Amygdala (tissue), 56 donors: ENCODE measurements at regions not wholly inside any gene's neighbourhood (a gene's known extent, or its start where the extent isn't known, plus 50 kb on each side); places are given as distances from the start of the nearest gene placed in this dataset.

Experiments used
- DNase-seq, 56 donors: peaks; one replicate each; lab custom pipeline; 2025; lab: John Stamatoyannopoulos, UW

DNA sequence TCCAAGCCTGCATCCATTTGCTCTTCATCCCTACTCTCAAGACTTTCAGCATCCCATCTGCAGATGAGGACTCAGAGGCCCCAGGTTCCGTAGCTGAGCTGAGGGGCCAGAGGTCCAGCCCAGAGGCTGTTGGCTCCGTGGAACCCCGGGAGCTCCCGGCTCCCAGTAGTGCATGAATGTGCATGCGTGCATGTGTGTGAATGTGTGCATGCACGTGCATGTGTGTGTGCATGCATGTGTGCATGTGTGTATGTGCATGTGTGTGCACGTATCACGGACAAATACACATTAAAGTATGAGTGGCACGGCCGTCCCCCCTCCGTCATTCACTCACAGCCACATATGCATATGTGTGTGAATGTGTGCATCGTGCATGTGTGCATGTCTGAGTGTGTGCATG lies 149.9 kb downstream of the KIF26A start:
- no peak for DNase-seq

DNA sequence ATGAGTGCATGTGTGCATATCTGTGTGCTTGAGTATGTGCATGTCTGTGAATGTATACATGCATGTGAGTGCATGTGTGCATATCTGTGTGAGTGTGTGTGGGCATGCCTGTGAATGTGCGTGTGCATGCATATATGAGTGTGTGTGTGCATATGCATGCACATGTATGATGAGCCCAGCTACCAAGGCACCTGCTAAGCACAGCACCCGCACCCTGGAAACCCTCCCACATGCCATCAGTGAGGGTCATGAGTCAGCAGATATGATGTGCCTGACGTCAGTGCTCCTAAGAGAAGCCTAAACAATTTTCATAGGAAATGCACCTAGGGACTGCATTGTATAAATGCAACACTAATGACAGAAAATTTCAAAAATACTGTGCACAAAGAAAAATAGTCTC lies 151.1 kb downstream of the KIF26A start:
- DNase-seq, result no peak

DNA sequence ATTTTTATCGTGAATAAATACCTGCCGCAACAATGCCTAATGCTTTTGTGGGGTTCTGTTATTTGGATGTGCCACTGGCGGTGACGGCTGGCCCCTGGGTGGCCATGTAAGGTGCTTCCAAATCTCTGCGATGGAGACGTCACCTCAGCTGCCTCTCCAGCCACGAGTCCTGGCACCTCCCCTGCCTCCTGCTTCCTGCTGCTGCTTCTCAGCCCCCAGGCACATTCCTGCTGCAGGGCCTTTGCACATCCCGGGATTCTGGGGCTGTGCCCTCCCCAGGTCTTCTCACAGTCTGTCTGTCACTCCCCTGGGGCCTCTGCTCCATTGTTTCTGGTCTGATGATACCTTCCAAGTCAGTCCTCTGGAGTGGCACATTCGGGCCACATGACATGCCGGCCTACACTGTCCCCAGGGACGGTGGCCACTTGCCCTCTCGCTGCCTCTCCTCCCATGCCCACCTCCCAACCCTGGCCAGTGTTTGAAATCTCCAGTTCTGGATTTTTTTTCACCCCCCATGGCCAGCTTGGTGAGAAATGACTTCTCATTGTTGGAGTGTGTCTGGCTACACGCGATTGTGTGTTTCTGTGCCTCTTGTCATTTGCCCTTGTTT lies 151.8 kb downstream of the KIF26A start:
- no peak for DNase-seq

DNA sequence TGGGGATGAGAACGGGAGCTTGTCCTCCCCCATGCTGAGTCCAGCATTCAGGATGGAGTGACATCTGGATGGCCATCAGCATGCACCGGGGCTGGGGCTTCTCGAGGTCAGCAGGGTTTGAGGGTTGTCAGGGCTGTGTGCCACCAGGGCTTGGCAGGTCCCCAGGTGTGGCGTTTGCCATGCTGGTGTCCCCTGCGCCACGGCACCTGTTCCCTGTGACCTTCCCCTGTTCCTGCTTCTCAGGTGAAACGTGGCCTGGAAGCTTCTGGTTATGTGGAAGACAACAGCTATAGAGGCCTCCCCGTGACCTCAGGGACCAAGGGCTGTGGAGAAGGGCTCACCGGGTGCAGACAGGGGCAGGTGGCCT lies 152.4 kb downstream of the KIF26A start:
- DNase-seq, result no peak

DNA sequence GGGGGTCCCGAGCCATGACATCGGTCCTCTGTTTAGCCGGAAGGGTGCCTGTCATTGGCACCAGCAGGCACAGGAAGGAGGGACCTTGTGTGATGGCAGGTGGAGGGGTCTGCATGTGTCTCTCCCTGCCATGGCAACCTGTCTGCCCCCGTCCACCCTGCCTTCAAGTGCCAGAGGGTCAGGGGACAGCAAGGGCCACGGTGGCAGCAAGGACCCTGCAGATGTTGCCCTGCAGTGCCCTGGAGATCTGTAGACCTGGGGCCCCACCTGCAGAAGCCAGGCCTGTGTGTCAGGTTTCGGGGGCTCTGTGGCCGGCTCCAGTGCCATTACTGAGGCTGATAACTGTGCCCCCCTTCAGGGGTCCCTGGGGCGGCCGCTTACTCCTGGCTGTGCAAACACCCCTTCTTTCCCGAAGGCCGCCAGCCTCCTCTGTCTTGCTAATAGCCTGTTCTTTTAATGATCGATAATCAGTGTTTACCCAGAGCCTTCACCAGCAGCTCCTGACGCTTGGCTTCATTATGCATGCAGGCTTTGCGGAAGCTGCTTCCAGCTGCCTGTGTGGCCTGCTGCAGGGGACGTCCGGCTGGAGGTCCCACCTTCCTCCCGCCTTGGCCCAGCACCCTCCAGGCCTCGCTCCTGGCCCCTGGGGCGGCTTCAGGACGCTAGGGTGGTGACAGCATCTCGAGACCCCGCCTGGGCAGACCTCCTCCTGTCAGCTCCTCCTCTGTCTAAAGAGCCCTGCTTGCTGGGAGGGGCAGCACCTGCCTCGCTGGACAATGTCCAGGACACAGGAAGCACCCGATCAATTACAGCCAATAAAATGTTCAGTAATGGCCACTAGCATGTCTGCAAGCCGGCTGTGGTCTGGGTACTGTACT lies 153.0 kb downstream of the KIF26A start:
- DNase-seq, result no peak

DNA sequence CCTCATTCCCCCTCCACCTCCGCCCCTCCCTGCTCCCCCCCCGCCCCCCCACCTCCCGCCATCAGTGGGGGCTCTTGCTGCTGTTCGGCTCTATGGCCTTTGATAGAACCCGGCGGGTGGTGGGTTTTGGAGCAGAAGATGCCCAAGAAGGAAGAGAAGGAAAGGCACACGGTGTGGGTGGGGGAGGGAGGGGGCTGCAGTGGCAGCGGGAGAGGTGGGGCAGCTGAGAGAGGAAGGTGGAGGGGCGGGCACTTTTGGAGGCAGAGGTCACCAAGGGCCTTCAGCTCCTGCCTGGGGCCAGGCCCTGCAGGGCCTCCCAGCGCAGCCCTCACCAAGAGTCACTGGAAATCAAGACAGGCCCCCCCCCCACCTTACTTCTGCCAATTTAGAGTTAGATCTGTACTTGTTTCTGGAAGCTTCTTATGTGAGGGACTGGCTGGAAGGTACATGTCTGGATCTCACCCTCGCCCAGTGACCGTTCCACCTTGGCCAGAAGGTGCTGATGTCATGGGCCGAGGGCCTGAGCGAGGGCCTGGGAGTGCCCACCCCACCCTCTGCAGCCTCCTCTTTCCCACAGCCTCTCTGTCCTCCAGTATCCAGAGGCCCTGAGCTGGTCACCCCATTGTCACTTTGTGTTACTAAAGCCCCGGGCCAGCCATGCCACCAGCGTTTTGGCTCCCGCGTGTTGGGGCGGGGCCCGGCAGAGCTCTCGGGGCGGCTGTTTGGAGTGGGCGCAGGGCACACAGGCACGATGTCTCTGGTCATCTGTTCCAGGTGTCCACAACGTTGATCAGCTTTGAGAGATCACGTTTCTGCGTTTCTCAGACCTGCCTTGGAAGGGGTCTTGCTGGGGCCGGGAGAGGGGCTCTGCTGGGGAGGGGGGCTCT lies 153.9 kb downstream of the KIF26A start:
- DNase-seq, result no peak

DNA sequence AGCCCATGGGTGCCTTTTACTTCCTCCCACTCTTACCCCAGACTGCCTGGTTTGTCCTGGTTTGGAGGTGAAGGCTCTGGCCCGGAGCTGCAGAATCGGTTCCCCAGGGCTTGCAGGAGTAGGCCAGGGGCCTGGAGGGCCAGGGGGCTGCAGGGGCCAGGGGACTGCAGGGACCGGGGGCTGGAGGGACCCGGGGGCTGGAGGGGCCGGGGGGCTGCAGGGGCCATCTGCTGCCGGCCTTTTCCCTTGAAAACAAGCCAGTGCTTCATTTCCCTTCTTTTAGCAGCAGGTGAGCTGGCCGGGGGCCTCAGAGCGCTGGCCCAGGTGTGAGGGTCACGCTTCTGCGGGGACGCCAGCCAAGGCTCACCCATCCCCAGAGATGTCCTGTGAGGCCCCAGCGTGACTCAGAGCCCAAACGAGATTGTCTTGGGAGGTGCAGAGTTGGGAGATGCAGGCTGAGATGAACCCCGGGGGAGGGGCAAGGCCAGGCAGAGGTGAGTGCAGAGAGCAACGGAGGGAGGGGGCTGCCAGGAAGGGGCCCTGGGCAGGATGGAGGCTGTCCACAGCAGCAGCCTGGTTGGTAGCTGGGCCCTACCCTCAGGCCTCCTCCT lies 154.9 kb downstream of the KIF26A start:
- DNase-seq, result no peak

DNA sequence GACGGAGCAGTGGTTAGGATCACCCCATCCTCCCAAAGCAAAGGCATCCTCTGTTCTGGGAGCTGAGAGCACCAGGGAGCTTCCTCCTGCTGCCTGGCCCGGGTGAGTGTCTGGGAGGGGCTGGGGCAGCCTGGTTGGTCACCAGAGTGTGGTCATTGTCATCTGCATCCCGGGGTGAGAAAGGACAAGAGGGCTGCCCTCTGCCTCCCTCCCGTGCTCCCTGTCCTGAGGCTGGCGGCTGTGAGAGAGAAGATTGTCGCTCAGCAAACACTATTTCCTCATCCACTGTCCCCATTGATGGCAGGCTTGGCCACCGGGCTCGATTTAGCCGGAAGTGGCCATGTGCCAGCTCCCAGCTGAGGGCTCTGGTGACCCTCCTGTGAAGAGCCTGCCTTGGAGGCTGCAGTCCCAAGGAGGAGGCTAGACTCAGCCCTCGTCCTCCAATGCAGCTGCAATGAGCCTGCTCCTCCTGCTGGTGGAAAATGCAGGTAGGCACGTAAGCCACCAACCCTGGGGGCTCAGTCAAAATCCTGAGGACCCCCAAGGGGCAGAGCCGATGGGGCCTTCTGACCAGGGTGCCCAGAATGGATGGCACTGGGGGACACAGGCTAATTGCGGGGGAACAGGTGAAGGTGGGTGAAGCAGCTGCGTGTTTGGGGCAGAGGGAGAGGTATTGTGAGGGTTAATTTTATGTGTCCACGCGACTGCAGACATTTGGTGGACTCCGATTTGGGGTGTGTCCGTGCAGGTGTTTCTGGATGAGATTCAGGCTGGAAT lies 155.7 kb downstream of the KIF26A start:
- DNase-seq, result no peak

DNA sequence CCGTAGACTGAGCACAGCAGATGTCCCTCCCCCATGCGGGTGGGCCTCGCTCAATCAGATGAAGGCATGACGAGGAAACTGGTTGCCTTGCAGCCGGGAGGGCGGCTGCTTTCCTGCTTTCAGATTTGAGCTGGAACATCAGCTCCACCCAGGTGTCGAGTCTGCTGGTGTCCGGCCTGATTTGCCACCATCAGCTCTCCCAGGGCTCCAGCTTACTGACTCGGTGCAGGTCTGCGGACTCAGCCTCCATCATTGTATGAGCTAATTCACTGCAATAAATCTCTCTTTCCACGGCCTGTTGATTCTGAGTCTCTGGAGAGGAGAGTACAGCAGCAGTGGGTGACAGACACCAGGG lies 156.2 kb downstream of the KIF26A start:
- no peak for DNase-seq

DNA sequence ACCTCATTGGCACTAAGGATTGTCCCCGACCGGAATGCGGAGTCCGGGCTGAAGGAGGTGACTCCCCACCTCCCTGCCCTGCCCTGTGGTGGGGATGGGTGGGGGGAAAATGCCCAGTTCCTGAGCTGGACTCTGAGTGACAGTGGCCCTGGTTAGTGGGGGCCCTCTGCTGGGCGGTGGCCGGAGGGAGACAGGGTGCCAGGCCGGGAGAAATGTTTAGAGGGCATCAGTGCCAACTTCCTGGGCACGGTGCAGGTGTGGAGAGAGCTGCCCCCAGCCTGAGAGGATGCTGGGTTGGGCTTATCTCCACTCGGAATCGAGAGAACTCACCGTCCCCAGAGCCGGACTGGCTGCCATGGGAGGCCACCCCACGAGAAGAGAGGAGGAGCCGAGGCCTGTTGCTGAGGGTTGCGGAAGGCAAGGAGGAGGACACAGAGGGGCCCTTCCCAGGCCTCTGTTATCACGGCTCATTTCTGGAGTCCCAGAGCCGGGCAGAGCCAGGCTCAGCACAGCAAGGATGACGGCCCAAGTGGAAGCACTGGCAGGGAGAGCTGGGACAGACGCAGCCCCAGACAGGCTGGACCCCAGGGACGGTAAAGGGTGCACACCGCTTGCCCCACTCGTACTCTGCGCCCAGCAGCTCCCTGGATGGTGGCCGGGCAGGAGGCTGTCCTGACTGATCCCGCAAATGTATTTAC lies 156.7 kb downstream of the KIF26A start:
- no peak for DNase-seq

DNA sequence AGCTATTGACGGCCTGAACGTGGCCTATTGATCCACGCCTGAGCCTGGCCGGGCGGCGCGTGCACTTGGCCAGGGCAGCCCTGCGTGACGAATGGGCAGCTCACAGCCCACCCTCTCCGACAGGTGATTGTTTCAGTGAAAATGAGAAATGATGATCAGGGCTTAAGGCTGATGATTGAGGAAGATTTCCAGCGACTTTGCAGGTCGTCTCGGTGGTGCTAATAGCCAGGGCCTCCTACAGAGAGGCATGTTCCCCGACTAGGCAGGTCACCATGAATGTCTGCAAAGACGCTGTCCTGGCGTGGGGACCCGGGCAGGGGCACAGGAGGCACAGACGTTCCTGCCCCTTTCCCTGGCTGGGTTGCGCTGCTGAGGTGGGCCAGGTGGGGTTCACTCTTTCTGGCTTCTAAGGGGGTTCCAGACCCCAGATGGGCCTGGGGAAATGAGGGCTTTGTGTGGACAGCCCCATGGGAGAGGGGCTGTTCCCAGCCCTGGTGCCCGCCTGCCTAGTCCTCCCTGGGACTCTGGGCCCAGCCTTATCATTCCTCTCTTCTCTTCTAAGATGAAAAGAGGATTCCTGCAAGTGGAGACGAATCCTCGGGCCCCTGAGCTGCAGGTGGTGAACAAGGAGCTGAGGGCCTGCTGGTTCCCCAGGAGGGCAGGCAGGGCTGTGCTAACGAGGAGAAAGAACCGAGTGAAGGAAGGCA lies 157.4 kb downstream of the KIF26A start:
- no peak for DNase-seq

DNA sequence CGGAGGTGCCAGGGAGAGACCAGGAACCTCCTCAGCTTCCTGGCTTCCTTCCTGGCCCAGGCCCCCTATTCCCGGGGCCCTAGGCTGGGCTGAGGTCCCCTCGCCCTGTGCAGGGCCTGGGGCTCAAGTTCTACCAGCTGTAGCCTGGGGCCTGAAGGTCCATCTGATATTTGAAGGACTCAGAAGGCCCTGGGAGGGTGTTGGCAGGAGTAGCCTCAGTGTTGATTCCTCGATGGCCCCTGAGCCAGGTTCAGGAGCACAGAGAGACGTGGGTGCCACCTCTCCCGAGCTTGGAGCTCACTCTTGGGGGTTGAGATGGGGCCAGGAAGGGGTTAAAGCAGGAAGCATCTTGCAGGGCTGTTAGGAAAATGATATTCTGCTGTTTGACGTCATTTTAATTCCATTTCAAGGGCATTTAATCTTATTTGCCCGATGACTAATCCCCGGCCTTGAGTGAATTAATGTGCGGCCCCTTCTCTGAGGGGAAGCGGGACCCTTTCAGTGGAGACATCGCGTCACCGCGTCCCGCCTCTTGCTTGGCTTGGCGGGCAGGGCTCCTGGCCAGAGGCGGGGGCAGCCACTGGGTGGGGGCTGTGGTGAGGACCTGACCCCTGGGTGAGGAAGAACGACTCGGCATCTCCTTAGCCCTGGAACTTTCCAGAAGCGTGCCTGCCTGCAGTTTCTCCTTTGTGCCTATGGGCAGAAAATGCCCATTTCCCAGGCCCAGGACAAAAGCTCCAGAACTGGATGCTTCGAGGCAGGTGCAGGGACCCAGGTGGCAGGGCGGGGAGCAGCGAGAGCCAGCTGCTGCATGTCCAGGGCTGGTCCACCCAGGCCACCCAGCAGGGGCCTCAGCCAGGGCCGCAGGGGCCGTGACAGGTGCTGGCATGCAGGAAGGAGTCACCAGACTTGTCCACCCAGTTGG lies 158.3 kb downstream of the KIF26A start:
- no peak for DNase-seq

DNA sequence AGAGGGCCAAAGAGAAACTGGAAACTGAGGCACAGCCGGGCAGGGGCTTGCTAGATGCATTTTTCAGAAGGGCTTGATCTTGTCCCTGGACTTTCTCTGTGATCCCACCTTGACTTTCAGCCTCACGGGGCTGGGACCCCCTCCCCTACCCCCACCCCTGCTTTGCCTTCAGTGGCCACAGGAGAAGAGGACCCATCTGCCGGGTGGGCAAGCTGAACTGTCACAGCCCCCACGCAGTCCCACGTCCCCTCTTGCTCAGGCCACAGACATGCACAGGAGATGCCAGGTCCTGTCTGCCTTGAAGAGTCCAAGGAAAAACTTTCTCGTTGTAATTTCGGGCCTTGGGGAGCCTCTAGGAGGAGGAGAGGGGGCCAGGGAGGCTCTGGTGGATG lies 158.9 kb downstream of the KIF26A start:
- no peak for DNase-seq

DNA sequence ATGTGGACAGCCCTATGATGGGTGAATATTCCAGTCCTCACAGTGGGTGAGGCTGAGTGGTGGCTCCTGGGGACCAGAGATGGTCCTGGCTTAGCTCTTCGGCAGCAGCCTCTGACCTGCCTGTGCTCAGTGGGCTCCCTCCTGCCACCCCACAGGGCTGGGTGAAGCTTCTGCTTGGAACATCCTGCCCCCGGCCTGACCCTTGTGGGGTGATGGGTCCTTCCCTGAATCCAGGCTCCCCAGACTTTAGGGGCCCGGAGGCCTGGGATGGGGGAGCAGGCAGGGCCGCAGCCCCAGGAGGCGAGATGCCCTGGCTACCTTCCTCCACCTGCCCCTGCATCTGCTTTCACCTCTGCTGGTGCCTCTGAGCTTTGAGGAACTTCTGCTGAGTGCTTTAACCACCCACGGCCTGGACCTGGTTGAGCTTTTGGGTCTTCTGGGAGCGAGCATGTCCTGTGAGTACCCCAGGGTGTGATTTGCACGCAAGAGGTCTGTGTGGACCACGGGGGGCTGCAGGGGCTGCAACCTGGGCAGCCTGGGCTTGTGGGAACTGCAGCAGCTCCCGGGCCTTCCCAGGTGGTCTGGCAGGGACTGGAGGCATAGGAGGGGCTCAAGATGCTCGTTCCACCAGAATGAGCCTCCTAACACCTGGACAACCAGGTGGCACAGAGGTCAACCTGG lies 159.5 kb downstream of the KIF26A start:
- DNase-seq, result no peak

DNA sequence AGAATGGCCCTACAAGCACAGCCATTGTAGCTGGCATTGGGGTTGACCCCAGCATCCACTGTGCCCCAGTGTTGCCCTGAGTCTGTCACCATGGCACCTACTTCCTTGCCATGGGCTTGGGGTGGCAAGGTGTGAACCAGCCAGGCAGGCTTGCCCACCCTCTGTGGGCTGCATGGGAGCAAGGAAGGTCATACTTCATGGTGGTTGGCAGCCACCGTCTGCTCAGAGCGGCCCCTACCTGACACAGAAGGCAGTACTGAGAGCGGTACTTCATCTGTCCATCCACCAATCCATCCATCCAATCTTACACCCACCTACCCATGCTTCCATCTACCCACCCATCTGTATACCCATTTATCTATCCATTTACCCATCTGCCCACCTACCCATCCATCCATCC lies 160.1 kb downstream of the KIF26A start:
- DNase-seq, result no peak

DNA sequence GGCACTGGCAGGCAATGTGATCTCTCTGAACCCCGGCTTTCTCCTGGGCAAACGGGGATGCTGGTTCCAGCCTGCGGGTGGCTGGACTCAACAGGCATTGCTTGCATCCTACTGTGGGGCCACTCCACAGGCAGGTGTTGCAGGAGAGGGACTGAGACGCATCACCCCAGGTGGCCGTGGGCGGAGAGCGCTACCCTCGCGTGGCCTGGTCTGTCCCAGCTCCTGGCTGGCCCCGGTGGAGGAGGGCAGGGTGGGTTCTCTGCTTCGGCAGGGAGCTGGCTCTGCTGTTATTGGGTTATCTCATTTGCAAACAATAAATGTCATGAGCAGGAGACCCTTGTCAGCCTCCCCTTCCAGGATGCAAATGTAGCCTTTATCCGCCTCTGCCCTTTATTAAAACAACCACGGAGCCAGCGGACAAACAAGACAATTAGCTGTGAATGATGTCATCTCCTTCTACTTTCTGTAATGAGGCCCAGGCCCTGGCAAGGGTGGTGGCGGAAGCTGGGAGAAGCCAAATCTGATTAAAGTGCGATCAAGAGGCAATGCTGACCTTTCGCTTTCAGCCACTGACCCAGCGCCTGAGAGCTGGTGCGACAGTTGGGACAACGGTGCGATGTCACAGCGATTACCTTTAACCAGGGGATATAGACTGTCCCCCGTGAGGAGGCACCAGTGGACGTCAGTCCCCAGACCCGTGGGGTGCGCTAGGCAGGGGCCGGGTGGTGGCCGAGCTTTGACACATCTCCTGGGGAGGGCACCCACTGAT lies 161.8 kb downstream of the KIF26A start:
- no peak for DNase-seq
